H1 (cell line): ENCODE measurements at regions not wholly inside any gene's neighbourhood (a gene's known extent, or its start where the extent isn't known, plus 50 kb on each side); places are given as distances from the start of the nearest gene placed in this dataset.

Experiments used
- POLR2AphosphoS5 ChIP-seq: IDR thresholded peaks from 2 replicates; pipeline ENCODE4 v1.6.1; 2011; ENCODE audit warnings: low read depth, low read length
- SP1 ChIP-seq: IDR thresholded peaks from 2 replicates; pipeline ENCODE4 v1.6.1; 2011; ENCODE audit warnings: low read depth, low read length
- TF ChIP-seq, protein P1 (sequence below), 3 experiments: IDR thresholded peaks; 1 replicate in 2 of 3; 2 replicates in 1 of 3; pipeline versions ENCODE4 v1.5.1 to v1.6.1; 2011; ENCODE audit warnings: low read length in 3 of 3, mild to moderate bottlenecking in 3 of 3, inconsistent platforms in 2 of 3, low read depth in 1 of 3, moderate library complexity in 1 of 3; ENCODE audit not compliant: insufficient read depth in 1 of 3; ENCODE audit errors: control extremely low read depth in 1 of 3
- TF ChIP-seq, protein P2 (sequence below): IDR thresholded peaks from 2 replicates; pipeline ENCODE4 v1.6.1; 2012; ENCODE audit warnings: low read length, inconsistent platforms

DNA sequence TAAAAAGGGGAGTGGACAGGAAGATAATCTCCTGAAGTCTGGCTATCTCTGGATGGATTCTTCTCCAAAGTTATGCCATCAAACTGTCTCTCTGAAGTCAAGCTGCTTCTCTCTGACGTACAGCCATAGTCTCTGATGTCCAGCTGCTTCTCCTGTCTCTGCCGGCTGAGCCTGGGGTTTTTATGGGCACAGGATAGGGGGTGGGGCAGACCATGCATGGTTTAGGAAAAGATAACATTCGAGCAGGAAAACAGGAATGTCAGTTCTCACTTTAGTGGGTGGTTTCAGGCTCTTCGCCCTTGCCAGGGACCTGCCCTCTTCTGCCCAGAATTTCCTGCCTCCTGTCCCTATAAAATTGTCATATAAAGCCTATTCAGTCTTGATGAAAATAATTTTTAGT, 110.9 kb upstream of the ROBO1 start:
- TF ChIP-seq, protein P1, sequence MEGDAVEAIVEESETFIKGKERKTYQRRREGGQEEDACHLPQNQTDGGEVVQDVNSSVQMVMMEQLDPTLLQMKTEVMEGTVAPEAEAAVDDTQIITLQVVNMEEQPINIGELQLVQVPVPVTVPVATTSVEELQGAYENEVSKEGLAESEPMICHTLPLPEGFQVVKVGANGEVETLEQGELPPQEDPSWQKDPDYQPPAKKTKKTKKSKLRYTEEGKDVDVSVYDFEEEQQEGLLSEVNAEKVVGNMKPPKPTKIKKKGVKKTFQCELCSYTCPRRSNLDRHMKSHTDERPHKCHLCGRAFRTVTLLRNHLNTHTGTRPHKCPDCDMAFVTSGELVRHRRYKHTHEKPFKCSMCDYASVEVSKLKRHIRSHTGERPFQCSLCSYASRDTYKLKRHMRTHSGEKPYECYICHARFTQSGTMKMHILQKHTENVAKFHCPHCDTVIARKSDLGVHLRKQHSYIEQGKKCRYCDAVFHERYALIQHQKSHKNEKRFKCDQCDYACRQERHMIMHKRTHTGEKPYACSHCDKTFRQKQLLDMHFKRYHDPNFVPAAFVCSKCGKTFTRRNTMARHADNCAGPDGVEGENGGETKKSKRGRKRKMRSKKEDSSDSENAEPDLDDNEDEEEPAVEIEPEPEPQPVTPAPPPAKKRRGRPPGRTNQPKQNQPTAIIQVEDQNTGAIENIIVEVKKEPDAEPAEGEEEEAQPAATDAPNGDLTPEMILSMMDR (IDR thresholded peaks at IDR 0.05; ENCODE audit: control extremely low read depth in 1 of 3, insufficient read depth in 1 of 3, low read depth in 1 of 3, low read length in 3 of 3), result no peak
- TF ChIP-seq, protein P2, sequence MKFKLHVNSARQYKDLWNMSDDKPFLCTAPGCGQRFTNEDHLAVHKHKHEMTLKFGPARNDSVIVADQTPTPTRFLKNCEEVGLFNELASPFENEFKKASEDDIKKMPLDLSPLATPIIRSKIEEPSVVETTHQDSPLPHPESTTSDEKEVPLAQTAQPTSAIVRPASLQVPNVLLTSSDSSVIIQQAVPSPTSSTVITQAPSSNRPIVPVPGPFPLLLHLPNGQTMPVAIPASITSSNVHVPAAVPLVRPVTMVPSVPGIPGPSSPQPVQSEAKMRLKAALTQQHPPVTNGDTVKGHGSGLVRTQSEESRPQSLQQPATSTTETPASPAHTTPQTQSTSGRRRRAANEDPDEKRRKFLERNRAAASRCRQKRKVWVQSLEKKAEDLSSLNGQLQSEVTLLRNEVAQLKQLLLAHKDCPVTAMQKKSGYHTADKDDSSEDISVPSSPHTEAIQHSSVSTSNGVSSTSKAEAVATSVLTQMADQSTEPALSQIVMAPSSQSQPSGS, result no peak
- TF ChIP-seq SP1 (no peak), POLR2AphosphoS5 (no peak)
